Bronchial epithelial cell (primary cell): ENCODE measurements at regions not wholly inside any gene's neighbourhood (a gene's known extent, or its start where the extent isn't known, plus 50 kb on each side); places are given as distances from the start of the nearest gene placed in this dataset.

Source experiments
- DNase-seq: peaks from one replicate; pipeline ENCODE4 v3.0.0-alpha.2; 2010; ENCODE audit warnings: low read depth
- FAIRE-seq: peaks from 2 replicates; lab custom pipeline; 2011; peaks lifted over from hg19 to GRCh38; lab: Jason Lieb, UNC
- H3K27me3 ChIP-seq: 2 replicates; pipeline ENCODE4 v1.5.1; 2011; ENCODE audit warnings: low read length; ENCODE audit not compliant: control insufficient read depth, insufficient read depth
- H3K36me3 ChIP-seq: 2 replicates; pipeline ENCODE4 v1.5.1; 2011; ENCODE audit warnings: low read length; ENCODE audit not compliant: control insufficient read depth, insufficient read depth
- H3K4me3 ChIP-seq: 2 replicates; pipeline ENCODE4 v1.5.1; 2011; ENCODE audit warnings: mild to moderate bottlenecking, low read depth, low read length, control low read depth
- TF ChIP-seq, protein P1 (sequence below): IDR thresholded peaks from 2 replicates; pipeline ENCODE4 v1.5.1; 2011; ENCODE audit warnings: mild to moderate bottlenecking, moderate library complexity, low read length, control low read depth, inconsistent platforms; ENCODE audit not compliant: insufficient read depth, severe bottlenecking

DNA sequence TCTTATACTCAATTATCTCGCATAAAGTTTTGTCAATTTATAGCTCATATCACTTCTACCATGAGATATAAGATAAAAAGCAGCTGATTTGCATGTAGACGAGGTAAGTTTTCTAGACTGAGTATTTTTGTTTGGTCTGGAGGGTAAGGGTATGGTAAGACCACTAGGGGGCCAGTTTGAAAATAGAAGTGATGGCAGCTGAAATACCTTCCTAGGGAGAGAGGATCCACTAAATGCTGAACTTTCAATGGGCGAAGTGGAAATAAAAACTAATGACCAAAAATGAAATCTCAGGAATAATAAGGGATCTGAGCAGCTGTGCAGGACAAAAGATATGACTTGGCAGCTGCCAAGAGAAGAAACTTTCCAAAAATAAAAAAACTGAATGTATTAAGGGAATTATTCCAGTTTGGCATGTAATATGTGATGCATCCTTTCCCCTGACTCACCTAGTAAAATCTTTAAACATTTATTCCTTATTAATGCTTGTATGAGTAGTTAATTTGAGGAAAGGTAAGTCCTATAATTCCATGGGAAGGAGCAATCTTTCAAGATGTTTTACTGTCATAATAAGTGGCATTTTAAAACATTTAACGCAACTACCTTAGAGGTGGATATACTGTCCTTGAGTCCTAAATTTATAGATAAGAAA, 754.5 kb downstream of the C12orf50 start:
- no peaks in the 10 kb centered on the region for H3K27me3 ChIP-seq
- TF ChIP-seq, protein P1, sequence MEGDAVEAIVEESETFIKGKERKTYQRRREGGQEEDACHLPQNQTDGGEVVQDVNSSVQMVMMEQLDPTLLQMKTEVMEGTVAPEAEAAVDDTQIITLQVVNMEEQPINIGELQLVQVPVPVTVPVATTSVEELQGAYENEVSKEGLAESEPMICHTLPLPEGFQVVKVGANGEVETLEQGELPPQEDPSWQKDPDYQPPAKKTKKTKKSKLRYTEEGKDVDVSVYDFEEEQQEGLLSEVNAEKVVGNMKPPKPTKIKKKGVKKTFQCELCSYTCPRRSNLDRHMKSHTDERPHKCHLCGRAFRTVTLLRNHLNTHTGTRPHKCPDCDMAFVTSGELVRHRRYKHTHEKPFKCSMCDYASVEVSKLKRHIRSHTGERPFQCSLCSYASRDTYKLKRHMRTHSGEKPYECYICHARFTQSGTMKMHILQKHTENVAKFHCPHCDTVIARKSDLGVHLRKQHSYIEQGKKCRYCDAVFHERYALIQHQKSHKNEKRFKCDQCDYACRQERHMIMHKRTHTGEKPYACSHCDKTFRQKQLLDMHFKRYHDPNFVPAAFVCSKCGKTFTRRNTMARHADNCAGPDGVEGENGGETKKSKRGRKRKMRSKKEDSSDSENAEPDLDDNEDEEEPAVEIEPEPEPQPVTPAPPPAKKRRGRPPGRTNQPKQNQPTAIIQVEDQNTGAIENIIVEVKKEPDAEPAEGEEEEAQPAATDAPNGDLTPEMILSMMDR, result peak; percentile 48
- DNase-seq, result peak; percentile 31
- no peak for FAIRE-seq
- no peaks in the 10 kb centered on the region for H3K36me3 ChIP-seq
- no peak overlapping the region for H3K4me3 ChIP-seq

DNA sequence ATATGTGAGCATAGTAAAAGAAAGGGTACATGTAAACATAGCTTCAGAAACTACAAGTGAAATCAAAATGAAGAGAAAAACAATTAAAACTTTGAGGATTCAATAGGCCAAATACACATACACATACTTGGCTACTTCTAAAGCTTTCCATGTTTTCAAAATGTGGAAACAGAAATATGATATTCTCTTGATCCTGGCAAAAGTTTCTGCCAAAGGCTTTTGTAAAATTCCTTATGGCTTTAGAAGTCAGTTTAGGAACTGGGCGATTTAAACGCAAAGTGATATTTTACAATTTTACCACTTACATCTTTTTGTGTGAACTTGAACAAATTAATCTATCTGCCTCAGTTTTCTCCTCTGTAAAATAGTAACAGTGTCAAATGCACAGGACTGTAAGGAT, 756.4 kb downstream of the C12orf50 start:
- FAIRE-seq (no peak), DNase-seq (no peak)
- no peak overlapping the region for H3K4me3 ChIP-seq
- H3K27me3 ChIP-seq, result no peaks in the 10 kb centered on the region
- no peaks in the 10 kb centered on the region for H3K36me3 ChIP-seq
- TF ChIP-seq, protein P1, result no peak

DNA sequence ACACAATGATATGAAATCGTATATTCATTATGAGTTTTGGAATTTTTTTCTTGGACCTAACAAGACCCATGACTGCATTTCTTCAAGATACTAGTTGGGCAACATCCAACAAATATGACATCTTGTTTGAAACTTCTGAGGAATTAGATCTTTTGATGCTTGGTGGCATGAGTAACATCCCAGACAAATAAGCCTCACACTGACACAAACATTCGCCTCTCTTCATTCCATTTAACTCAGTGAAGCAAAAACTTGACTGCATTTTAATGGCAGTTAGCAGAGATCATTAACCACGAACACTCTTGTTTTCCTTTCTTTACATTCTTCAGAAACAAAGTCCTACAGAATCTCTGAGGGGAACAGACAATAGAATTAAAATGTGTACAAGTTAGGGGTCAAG, 758.3 kb downstream of the C12orf50 start:
- Histone ChIP-seq H3K36me3 (no peaks in the 10 kb centered on the region), H3K4me3 (no peak overlapping the region), H3K27me3 (no peaks in the 10 kb centered on the region)
- DNase-seq (no peak), FAIRE-seq (no peak)
- TF ChIP-seq, protein P1, result no peak

DNA sequence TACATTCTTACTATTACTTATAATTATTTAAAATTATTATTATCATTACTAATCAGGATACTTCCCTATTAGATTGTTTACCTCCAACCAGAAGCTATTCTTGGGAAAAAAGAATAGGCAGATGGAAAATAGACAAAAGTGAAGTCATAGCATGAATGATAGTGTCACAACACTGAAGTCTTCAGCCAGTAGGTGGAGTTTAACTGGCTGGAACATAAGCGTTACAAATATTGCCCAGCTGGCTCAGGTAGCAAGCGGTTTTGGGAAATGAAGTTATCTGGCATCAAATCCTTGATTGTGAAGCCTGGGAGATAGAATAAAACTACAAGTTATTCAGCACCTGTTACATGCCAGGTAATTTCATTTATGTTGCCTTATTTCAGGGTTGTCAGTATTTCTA, 762.9 kb downstream of the C12orf50 start:
- Histone ChIP-seq H3K36me3 (no peaks in the 10 kb centered on the region), H3K4me3 (no peak overlapping the region), H3K27me3 (no peaks in the 10 kb centered on the region)
- TF ChIP-seq, protein P1, result peak; percentile 16
- FAIRE-seq (no peak), DNase-seq (peak; percentile 16)

DNA sequence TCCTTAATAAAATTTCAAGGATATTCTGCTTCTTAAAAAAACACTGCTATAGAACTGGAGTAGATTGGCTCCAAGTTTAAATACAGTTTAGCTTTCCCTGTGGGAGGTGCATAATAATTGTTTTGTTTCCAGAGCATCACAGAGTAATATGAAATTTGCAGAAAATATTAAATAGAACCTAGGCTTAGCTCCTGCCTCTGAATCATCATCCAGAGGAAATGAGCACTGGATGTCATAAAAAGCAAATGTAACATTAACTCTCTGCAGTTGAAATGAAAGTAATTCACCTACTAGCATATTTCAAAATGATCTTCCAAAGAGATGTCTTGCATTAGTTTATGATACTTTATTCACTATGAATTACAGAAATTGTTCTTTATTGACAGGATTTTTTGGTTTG, 769.8 kb downstream of the C12orf50 start:
- FAIRE-seq (no peak), DNase-seq (no peak)
- Histone ChIP-seq H3K27me3 (no peaks in the 10 kb centered on the region), H3K36me3 (no peaks in the 10 kb centered on the region), H3K4me3 (no peak overlapping the region)
- TF ChIP-seq, protein P1, result no peak
